ENCODE measurements at regions not wholly inside any gene's neighbourhood (a gene's known extent, or its start where the extent isn't known, plus 50 kb on each side); places are given as distances from the start of the nearest gene placed in this dataset.

DNA sequence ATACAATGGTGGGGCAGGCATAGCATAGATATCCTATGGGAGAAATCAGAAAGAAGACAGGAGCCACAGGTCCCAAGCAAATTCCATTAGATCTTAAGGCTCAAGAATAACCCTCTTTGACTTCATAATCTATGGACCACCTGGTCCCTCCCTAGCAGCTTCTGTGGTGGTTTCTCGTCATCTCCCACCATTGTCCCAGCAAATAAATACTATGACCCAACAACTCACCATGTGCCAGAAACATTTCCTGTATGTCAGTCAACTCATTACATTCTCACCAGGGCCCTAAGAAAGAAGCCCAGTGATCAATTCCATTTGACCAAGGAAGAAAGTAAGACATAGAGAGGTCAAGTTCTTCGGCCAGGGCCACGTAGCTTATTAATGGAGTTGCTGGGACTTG, 646.2 kb downstream of the VRK1 start:
- DNase-seq (ENCODE audit: low read depth) = no peak

DNA sequence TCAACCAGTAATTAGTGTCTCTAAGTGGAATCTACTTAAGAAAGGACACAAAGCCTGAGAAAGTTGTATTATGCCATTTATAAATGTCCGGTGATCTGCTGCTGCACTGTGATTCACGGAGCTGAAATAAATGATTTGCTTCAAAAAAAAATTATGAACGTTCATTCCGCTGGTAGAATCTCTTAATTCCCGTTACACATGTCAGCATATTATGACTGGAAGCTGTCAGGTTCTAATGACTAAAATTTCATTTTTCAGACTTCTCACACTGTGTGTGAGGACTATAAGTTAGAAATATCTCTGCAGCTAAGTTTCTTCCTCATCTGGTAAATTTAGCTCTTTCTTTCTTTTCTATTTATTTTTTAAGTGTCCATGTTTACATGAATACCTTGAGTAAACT, 647.1 kb downstream of the VRK1 start:
- DNase-seq (ENCODE audit: low read depth) = no peak

DNA sequence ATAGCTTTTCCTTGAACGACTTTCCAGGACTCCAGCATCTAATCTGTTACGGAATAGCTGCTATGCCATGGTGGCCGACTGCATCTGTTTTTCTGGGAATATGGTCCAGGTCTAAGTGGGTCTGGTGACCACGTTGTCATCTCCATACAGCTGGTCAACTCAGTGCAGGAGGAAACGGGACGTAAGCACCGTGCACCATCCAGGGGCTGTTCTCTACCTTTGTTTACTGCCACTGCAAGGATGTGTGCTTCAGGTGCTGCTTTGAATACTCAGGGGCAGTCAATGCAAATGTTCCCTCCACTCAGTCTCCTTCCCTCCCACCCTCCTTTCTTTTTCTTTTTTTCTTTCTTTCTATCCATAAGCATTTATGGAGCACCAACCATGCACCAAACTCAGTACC, 648.2 kb downstream of the VRK1 start:
- no peak for DNase-seq (ENCODE audit: low read depth)

DNA sequence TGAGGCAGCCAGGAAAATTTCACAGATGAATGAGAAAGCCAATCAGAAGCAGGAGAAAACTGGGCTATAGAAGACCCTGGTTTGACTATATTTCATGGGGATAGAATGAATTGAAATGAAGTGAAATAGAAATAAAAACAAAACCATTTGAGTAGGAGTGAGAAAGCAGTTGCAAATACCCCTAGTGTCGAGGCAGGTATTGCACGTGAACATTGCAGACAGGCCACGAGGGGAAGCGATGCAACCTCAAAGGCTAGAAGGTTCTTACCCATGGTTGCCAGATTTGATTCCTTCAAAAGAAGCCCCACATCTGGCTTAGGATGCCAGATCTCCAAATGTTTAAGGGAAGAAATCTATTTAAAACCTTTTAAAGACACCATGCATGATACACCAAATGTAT, 648.9 kb downstream of the VRK1 start:
- no peak for DNase-seq (ENCODE audit: low read depth)

DNA sequence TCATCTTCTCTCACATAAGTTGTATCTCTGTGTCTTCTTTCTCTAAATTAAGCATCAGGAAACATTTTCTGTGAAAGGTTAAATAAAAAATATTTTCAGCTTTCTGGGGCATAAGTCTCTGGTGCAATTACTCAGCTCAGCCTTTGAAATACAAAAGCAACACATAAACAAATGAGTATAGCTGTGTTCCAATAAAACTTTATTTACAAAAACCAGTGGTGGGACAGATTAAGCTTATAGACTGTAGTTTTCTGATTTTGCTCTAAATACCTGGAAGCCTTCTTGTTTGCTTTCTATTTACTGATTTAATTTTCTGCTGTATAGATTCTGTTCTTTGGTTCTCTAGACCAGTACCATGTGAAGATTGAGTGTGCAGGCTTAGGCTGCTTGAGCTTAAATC, 655.1 kb downstream of the VRK1 start:
- no peak for DNase-seq (ENCODE audit: low read depth)

DNA sequence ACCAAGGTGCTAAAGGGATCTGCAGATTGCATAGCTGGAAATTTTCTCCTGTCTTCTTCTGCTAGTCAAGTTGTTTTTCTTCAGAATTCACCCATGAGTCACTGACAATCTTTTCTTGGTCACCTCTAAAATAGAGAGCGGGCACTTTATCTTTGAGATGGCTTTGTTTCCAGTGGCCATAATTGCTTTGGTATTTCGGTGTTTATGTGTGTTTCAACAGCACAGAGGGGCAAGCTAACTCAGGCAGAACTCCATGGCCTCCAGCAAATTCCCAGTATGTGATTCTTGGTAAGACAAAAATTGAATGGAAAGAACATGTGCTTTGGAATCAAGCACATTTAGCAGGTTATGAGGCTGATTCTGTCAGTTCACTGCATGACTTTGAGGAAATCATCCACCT, 656.8 kb downstream of the VRK1 start:
- DNase-seq (ENCODE audit: low read depth) = no peak

DNA sequence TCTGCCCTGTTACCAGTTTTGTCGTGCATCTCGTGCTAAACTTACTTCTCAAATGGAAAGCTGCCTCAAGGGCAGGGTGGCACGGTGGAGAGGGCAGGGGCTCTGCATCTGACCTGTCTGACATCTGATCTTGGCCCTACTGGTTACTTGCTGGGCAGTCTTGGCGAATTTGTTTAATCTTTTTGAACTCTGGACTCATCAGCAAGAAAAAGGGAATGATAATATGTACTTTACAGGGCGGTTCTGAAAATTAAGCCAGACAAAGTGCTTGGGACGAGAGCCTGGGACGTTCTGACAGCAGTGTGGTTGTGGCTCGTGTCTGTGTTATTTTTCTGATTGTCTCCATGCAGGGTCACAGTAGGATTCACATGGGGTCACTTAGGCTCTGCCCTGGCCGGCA, 659.3 kb downstream of the VRK1 start:
- no peak for DNase-seq (ENCODE audit: low read depth)

DNA sequence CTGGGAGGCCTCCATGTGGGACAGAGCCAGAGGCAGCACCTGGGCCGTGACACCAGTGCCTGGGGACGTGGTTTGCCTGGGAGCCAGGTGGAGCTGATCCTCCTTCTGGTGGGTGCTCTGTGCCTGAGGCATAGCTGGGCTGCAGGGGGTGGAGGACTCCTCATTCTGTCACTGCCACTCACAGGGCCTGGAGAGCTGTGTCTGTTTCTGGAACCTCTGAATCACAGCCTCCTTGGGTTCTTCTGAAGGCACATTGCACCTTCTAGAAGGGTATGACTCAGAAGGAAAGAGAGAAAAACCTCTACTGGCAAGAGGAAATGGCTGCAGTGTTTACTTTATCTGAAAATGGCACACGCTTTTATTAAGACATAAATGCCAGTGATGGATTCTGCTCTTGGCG, 659.8 kb downstream of the VRK1 start:
- no peak for DNase-seq (ENCODE audit: low read depth)

DNA sequence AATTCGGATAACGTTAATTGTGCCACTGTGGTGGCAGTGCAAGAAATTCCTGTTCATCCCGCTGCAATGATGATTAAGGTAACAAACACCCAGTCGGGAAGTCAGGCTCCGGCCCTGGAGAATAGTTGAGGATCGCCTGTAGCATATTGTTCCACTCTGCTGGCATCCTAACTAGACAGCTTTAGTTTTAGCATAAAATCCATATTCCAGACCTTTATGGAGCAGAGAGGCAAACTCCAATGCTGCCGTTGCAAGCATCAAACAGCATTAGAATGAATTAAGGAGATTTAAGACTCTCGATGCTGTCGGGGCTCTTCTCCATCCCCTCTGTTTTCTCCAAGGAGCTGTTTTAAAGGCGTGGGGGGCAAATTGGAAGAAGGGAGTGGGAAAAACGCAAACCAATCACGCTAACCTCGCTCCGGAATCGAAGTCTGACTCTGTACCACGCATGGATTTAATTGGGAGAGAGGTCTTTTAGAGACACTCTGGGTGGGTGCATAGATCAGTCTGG, 660.4 kb downstream of the VRK1 start:
- DNase-seq (ENCODE audit: low read depth) = no peak

DNA sequence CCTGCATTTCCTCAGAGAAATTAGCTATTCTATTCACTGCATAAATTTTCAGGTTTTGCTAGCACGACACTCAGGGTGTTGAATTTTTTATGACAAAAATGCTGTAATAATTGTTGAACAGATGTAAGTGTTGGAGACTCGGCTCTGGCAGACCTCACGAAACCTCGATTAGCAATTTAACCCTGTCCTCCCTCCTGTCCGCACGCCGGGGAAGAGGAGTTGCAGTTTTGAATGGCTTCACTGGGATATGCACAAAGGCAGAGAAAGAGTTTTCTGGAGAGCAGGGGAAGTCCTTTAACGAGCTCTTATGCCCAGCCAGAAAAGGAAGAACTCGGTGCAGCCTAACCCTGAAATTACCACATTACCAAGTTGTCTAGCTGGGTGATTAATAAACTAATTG, 661.1 kb downstream of the VRK1 start:
- no peak for DNase-seq (ENCODE audit: low read depth)

DNA sequence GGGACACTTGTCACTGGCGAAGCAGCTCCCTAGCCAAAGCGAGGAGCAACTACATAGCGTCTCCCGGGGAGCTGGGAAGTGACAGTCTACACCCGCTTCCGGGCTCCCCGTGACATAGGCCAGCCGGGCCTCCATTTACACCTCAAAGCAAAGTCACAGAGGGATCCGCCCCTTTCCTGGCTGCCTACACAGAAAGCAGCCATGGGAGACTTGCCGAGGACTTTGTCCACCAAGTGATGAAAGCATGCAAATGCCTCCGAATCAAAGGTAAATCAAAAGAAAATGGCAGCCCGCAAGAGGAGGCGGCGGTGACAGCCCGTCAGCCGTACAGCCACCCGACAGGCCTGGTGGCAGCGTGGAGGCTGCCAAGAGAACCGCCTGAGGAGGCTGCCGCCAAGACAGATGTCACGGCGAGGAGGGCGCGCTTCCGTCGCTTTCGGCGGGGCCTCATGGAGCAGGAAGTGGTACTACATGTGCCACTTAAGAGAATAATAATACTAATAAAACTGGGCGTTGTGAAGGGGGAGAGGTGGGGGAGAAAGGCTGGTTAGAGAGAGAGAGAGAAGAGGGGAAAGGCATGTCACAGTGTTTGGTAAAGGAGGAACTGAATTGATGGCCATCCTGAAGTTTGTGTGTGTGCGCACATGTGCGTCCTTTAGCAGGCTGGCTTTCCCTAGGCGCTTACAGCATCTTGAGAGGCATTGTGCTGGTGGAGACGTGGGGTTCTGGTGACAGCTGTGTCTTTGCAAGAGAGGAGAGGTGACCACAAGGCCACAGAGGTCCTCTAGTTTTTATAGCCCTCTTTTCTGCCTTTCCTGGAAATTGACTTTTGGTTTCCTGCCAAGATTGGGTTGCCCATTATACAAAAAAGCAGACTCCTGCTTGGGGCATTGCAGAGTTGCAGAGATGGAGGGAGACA, 661.7 kb downstream of the VRK1 start:
- DNase-seq (ENCODE audit: low read depth) = no peak

DNA sequence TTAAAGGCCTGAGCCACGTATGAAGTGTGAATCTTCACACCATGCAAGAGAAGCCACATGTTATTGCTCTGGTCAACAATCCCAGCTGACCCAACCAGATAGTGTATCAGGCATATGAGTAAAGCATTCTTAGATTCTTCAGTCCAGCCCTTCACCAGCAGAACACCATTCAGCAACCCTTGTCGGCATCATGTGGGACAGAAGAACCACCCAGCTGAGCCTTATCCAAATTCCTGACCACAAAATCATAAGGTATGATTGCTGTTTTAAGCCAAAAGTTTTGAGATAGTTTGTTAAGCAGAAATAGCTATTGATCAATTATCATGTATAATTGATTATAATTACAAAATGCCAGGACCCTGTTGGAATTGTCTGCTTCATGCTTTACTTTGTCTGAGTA, 664.9 kb downstream of the VRK1 start:
- DNase-seq (ENCODE audit: low read depth) = no peak

DNA sequence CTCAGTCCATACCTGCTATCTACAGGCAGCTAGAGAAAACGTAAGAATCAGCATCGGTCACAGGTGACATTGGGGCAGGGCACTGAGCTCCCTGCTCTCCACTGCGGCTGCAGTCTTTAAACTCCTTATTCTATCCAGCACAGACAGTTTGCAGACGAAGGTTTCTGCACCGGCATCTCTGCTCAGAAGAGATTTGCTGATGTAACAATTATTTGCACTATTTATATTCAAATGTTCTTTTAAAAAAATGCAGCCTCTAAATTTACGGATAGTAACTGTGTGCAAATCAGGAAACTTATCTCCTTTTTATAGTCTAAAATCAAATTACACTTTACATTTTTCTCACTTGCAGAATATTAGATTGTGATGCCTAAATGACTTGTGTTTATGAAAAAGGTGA, 671.0 kb downstream of the VRK1 start:
- no peak for DNase-seq (ENCODE audit: low read depth)

DNA sequence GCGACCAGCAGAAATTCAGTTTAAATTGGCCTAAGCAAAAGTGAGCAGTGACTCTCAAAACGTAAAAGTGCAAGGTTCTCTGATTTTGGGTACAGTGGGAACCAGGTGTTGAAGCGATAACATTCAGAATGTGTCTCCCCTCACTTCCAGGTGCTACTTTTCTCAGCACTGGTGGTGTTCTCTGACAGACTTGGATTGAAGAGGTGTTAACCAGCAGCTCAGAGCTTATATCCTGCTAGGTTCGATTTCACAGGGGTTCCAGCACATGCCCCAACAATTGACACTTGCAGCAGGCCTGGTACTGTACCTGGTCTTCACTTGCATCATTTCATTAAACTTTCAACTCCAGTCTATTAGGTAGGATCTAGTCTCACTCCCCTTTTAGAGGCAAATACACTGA, 680.2 kb downstream of the VRK1 start:
- DNase-seq (ENCODE audit: low read depth) = no peak

DNA sequence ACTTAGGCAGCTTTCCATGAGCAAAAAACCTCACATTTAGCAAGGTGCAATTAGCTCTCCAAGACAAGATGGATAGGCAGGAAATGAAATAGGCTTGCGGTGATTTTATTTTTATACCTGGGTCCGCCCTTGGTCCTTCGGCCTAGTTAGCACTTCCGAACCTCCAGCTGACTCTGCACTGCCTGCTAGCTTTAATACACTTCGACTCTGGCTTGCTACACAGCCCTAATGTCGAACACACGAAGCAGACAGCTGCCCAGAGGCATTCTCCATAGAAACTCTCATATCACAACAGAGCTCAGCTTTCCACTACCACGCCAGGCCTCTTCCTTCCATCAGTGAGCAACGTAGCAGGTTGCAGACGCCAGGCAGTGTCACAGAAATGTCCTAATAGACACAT, 688.0 kb downstream of the VRK1 start:
- DNase-seq (ENCODE audit: low read depth) = no peak

DNA sequence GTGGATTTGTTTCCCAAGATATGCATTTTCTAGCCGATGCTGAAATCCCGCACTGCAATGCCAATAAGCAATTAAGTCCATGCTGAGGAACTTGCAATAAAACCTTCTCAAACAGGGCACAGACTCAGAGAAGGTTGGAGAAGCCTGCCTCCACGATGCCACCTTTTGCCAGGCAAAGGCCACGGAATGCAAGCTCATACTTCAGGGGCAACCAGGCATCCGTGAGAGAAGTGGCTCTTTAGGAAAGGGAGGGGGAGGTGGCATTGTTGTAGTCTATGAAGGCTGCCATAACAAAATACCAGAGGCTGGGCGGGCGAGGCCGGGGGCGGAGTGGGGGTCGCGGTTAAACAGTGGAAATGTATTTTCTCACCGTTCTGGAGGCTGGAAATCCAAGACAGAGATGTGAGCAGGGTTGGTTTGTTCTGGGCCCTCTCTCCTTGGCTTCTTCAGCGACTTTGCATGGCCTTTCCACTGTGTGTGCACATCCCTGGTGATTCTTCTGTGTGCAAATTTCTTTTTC, 689.5 kb downstream of the VRK1 start:
- DNase-seq (ENCODE audit: low read depth) = no peak

DNA sequence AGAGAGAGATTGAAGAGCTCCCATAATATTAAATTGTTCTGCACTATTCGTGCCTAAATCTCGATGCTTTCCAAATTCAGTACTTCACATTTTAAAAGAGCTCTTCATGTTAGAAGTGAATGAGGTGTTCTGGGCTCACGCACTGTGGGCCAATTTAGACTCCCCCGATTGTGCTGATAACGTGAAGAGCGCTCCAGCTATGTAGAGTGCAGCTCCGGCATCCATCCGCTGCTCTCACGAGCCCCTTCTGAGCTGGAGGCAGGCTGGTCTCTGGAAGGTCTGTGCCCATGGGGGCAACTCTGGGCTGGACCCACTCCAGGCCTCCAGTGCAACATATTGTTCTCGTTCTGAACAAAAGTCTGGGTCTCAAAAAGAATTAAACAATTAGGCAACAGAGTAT, 692.6 kb downstream of the VRK1 start:
- DNase-seq (ENCODE audit: low read depth) = no peak

DNA sequence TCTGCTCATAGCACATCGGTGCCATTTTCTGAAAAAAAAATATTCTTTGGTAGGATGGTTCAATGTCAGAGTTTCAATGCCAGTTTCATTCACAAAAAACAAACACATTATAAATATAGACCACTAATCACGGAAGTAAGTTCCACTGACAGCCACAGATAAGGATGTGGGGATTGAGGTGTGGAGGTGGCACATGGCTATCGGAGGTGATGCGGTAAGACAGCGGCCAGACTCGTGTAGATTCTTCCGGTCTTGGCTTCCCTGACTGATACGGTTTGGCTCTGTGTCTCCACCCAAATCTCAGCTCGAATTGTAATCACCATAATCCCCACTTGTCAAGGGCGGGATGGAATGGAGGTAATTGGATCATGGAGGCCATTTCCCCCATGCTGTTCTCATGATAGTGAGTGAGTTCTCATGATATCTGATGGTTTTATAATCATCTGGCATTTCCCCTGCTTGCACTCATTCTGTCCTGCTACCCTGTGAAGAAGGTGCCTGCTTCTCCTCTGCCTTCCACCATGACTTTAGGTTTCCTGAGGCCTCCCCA, 693.4 kb downstream of the VRK1 start:
- DNase-seq (ENCODE audit: low read depth) = no peak

DNA sequence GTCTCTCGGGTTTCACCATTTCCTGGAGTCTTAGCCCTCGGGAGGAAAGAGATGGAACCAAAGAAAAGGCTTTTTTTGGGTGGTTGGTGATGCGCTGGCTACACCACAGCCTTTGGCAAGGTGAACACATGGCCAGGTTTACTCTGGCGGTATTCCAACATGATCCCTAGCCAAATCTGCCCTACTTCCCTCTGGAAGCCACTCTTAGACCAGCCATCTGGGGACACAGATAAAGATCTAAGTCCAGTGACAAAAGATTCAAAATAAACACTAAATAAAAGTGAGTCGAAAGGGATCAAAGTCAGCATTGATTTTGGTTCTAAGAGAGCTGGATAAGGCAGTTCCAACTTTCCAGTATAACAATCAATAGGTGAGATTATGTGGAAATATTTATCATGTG, 694.5 kb downstream of the VRK1 start:
- no peak for DNase-seq (ENCODE audit: low read depth)

DNA sequence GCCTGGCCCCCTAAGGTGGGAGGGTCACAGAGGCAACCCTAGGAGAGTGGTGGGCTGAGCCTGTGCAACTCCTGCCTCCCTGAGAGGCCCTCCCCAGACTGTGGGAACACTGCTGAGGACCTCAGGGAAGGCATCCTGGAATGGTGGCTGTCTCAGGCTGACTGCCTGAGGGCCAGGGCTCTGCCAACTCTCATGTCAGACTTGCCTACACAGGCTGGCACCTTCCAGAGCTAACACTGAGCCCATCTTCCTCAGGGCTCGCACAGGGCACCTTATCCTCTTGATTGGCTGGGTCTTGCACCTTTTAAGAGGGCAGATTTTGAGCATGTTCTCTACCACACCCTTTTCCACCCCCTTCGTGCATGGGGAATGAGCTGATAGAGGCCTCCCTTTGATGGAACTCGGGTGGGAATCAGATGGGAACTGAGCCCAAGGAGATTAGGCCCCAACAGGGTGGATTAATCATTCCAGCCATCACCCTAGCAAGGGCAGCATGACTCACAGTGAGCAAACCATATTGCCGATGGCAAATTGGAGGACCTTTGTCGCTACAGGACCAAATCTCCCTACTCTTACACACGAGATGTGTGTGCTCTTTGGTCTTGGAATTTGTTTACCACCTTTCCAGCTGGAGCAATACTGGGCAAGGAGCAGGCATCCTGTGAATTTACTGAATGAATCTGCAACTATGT, 702.8 kb downstream of the VRK1 start:
- DNase-seq (ENCODE audit: low read depth) = no peak

DNA sequence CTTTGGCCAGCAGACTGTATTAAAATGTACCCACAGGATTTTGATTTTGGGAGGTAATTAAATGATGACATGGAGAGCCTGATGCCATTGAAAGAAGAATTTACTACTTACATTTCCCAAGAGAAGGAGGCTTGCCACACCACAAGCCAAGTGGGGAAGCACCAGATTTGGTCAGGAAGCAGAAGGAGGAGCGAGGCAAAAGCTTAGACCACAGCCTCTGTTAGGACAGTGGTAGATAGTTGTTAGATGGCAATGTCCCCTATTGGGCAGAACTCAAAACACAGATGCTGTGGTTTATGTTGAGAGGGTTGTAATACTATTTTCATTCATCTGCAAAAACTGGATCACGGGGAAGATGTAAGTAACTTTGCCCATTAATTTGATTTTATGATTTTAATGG, 709.4 kb downstream of the VRK1 start:
- DNase-seq (ENCODE audit: low read depth) = no peak

DNA sequence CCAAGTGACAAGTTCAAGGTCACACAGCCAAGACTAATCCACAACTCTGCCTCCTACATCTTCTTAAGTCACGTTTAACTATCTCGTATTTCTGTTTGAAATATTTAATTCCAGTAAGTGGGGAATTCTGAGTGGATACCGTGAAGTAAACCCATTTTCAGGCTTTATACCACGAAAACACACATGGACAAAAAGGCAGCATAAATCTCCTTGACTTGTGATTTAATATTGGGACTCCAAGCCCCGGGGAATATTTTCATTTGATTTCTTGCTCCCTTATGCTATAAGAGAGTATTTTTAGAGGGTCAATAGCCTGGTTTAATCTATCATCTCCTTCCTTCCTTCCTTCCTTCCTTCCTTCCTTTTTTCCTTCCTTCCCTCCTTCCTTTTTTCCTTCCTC, 716.7 kb downstream of the VRK1 start:
- DNase-seq (ENCODE audit: low read depth) = no peak
